Kidney (tissue), 13 donors: ENCODE measurements at regions not wholly inside any gene's neighbourhood (a gene's known extent, or its start where the extent isn't known, plus 50 kb on each side); places are given as distances from the start of the nearest gene placed in this dataset.
A peak's percentile ranks its signal among the peaks of the same experiment; 100 is the strongest.

Experiments used
- DNase-seq, 5 donors: peaks; one replicate each; pipeline ENCODE4 v3.0.0-alpha.2; 2013 to 2020
- FAIRE-seq: peaks from 2 replicates; lab custom pipeline; 2012; peaks lifted over from hg19 to GRCh38; lab: Jason Lieb, UNC
- H3K27ac ChIP-seq, 2 donors: one replicate each; pipeline ENCODE4 v1.7.0; 2013; ENCODE audit warnings: low read depth in 2 of 2, low read length in 2 of 2, inconsistent platforms in 1 of 2
- H3K27me3 ChIP-seq: one replicate; pipeline ENCODE4 v1.7.1; 2013; ENCODE audit warnings: low read length, inconsistent platforms; ENCODE audit not compliant: control insufficient read depth, insufficient read depth
- H3K36me3 ChIP-seq, 3 donors: one replicate each; pipeline versions ENCODE4 v1.7.0 to v1.7.1; 2013; ENCODE audit warnings: low read length in 3 of 3, control low read depth in 1 of 3, inconsistent platforms in 1 of 3; ENCODE audit not compliant: insufficient read depth in 3 of 3, control insufficient read depth in 2 of 3
- H3K4me1 ChIP-seq, 3 donors: one replicate each; pipeline versions ENCODE4 v1.7.0 to v1.7.1; 2013; ENCODE audit warnings: low read length in 3 of 3, inconsistent platforms in 1 of 3, low read depth in 1 of 3; ENCODE audit not compliant: control insufficient read depth in 2 of 3, insufficient read depth in 2 of 3
- H3K4me3 ChIP-seq, 3 donors: one replicate each; pipeline versions ENCODE4 v1.7.0 to v1.8.1; 2013; ENCODE audit warnings: low read length in 3 of 3, control low read depth in 1 of 3, inconsistent platforms in 1 of 3
- H3K9ac ChIP-seq, 3 donors: one replicate each; pipeline versions ENCODE4 v1.7.0 to v1.7.1; 2013; ENCODE audit warnings: low read length in 3 of 3, control low read depth in 1 of 3, inconsistent platforms in 1 of 3
- H3K9me3 ChIP-seq, 3 donors: one replicate each; pipeline versions ENCODE4 v1.7.0 to v1.7.1; 2013; ENCODE audit warnings: low read length in 3 of 3, control low read depth in 1 of 3, inconsistent platforms in 1 of 3; ENCODE audit not compliant: control insufficient read depth in 2 of 3, insufficient read depth in 1 of 3
- intact Hi-C: fragments of 100-400 bp; cut with DNase I; formaldehyde crosslinking; loops from one replicate; pipeline ENCODE4 v1.11.1; 2022
- TF ChIP-seq, protein P1 (sequence below): IDR thresholded peaks from 3 replicates; pipeline ENCODE4 v1.5.1; 2012; ENCODE audit warnings: mild to moderate bottlenecking, moderate library complexity, borderline replicate concordance; ENCODE audit not compliant: insufficient read depth; ENCODE audit errors: extremely low read depth
- donor health status: control.
- donor health status: control.
- donor health status: control.
- donor health status: control.
- donor health status: control.
- donor health status: DM: yes; HTN: yes; CAD: no.
- donor health status: Normal renal cell carcinoma (clear cell type).

DNA sequence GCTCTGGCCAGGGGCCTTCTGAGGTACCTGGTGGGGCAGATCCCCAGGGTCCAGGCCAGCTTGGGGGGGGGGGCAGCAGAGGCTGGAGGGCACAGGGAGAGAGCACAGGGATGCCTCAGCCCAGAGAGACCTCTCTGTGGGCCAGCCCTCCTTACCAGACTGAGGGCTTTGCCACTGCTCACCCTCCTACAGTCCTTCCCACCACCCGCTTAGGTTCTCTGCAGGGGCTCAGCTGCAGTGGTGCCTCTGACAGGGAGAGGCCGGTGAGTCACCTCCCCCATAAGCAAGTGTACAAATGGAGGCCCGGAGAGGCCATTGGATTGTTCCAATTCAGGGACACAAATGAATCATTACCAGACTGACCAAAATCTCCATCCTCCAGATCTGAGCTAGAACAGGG, 68.1 kb upstream of the LMO1 start:
- TF ChIP-seq, protein P1, sequence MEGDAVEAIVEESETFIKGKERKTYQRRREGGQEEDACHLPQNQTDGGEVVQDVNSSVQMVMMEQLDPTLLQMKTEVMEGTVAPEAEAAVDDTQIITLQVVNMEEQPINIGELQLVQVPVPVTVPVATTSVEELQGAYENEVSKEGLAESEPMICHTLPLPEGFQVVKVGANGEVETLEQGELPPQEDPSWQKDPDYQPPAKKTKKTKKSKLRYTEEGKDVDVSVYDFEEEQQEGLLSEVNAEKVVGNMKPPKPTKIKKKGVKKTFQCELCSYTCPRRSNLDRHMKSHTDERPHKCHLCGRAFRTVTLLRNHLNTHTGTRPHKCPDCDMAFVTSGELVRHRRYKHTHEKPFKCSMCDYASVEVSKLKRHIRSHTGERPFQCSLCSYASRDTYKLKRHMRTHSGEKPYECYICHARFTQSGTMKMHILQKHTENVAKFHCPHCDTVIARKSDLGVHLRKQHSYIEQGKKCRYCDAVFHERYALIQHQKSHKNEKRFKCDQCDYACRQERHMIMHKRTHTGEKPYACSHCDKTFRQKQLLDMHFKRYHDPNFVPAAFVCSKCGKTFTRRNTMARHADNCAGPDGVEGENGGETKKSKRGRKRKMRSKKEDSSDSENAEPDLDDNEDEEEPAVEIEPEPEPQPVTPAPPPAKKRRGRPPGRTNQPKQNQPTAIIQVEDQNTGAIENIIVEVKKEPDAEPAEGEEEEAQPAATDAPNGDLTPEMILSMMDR, result no peak
- H3K27ac ChIP-seq, result no peak overlapping the region
- H3K4me3 ChIP-seq, result no peak overlapping the region
- no peaks in the 10 kb centered on the region for H3K9me3 ChIP-seq
- H3K4me1 ChIP-seq, result peaks cover 0 to 11% (median 0%) of the 10 kb centered on the region in 3 donors
- FAIRE-seq, result no peak
- H3K9ac ChIP-seq, result no peak overlapping the region
- intact Hi-C loops, result no loop called here
- DNase-seq, result peak in 1 of 5 donors; percentile 55
- H3K27me3 ChIP-seq, result peaks cover 2% of the 10 kb centered on the region
- H3K36me3 ChIP-seq, result no peaks in the 10 kb centered on the region

DNA sequence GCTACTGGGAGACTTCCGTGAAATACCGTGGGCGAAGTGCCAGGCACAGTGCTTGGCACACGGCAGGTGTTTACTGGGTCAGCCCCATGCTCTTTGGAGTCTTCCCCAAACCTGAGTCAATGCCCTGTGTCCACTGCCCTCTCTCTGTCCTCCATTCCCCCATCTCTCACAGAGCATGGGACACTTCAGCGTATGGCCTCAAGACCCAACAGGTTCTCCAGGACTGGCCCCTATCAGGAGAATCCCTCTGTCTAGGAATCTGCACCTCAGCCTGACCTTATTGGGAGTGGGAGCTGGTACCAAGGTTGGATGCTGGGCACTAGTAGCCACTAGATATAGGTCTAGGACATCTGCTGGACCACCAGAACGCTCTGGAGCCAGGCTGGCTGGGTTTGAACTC, 67.2 kb upstream of the LMO1 start:
- Histone ChIP-seq H3K4me3 (no peak overlapping the region), H3K27me3 (peaks cover 2% of the 10 kb centered on the region), H3K9ac (no peak overlapping the region), H3K36me3 (no peaks in the 10 kb centered on the region), H3K4me1 (peaks cover 0 to 11% (median 0%) of the 10 kb centered on the region in 3 donors), H3K27ac (no peak overlapping the region), H3K9me3 (no peaks in the 10 kb centered on the region)
- FAIRE-seq, result no peak
- DNase-seq, result peak in 1 of 5 donors; percentile 23
- TF ChIP-seq, protein P1, result no peak
- intact Hi-C loops, result no loop called here

DNA sequence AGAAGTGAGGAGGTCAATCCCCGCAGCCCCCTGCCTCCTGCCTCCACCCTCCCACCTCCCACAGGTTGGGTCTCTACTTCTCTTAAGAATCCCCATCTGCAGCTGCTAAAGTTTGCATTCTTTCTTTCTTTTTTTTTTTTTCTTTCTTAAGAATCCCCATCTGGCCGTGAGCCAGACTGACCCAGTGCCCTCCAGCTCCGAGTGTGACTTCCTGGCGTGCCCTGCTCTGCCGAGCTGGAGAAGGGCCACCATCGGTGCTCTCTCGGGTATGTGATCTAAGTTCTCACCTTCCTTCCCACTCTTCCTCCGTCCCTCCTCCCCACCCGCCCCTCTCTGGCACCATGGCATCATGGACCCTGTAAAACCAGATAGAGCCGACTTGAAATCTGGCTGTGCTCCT, 66.7 kb upstream of the LMO1 start:
- Histone ChIP-seq H3K27me3 (peaks cover 2% of the 10 kb centered on the region), H3K4me1 (peaks cover 0 to 11% (median 0%) of the 10 kb centered on the region in 3 donors), H3K9ac (no peak overlapping the region), H3K27ac (no peak overlapping the region), H3K36me3 (no peaks in the 10 kb centered on the region), H3K4me3 (no peak overlapping the region), H3K9me3 (no peaks in the 10 kb centered on the region)
- FAIRE-seq, result no peak
- TF ChIP-seq, protein P1, result no peak
- intact Hi-C loops, result no loop called here
- peak in 3 of 5 donors; percentile 40 to 82 (median 59) for DNase-seq

DNA sequence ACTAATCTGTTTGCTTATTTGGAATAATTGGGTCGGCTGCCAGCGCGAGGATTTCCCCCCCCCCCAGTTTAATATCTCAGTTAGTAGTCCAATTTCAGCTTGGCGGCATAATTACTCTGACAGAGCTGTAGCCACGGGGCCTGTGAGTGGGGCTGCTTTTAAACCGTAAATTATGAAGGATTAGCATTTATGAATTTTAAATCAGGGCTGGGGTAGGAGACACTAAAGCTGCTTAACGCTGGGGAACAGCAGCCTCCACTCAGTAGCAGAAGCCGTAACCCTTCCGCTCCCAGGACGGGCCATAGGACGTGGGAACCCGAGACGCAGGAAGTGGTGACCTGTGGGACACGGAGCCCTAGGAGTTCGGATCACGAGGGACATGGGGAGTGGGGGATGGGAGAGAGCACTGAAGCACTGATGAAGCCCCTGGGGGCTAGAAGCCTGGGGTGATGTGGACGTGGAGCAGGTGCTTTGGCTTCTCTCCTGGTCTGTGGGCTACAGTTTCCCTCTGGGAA, 66.2 kb upstream of the LMO1 start:
- H3K9me3 ChIP-seq, result no peaks in the 10 kb centered on the region
- peaks cover 2% of the 10 kb centered on the region for H3K27me3 ChIP-seq
- FAIRE-seq (no peak), DNase-seq (peak in 4 of 5 donors; percentile 43 to 62 (median 61))
- no peak overlapping the region for H3K4me3 ChIP-seq
- intact Hi-C loops, result no loop called here
- TF ChIP-seq, protein P1, result no peak
- no peak overlapping the region for H3K27ac ChIP-seq
- H3K9ac ChIP-seq, result no peak overlapping the region
- H3K4me1 ChIP-seq, result peaks cover 0 to 11% (median 0%) of the 10 kb centered on the region in 3 donors
- no peaks in the 10 kb centered on the region for H3K36me3 ChIP-seq
